NCI-H69 (cell line): ENCODE measurements at regions not wholly inside any gene's neighbourhood (a gene's known extent, or its start where the extent isn't known, plus 50 kb on each side); places are given as distances from the start of the nearest gene placed in this dataset.

Experiments
- DNase-seq: peaks from one replicate; lab custom pipeline; 2025; lab: John Stamatoyannopoulos, UW

GRCh38 chr14:75371297-75371696 lies 56.5 kb upstream of the JDP2 start:
- DNase-seq = no peak

GRCh38 chr14:75372260-75372659 lies 55.6 kb upstream of the JDP2 start:
- DNase-seq = no peak

- no peak for DNase-seq
Observed at GRCh38 chr14:75373133-75373532, 54.7 kb upstream of the JDP2 start.

DNA sequence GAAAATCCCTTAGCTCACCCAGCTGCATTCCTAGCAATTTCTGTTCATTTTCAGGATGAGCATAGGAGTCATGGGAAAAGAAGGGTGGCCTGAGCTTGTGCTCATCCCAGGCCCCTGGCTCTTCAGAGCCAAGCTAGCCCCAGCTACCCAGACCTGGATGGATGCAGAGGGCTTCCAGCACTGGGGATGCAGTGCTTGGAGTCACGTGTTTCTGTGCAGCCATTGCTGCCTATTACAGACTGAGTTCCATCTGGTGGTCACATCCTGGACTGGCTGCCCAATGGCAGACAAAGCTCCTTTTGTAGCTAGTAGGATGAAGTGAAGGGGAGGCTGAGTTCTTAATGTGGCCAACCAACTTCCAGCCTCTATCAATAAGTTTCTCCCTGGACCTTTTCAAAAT lies 54.2 kb upstream of the JDP2 start:
- no peak for DNase-seq

DNA sequence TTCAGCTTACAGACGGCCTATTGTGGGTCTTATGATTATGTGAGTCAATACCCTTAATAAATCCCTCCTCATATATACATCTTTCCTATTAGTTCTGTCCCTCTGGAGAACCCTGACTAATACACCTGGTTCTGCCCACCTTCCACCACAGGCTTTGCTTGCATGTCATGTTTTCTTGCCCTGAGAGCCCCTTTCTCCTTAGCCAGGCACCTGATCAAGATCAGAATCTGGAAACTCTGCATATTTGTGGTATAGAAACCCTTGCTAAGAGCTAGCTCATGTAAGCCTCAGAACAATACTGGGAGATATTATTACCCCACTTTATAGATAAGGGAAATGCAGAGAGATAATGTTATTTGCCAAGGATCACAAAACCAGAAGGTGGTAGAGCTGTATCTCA lies 52.9 kb upstream of the JDP2 start:
- no peak for DNase-seq

DNA sequence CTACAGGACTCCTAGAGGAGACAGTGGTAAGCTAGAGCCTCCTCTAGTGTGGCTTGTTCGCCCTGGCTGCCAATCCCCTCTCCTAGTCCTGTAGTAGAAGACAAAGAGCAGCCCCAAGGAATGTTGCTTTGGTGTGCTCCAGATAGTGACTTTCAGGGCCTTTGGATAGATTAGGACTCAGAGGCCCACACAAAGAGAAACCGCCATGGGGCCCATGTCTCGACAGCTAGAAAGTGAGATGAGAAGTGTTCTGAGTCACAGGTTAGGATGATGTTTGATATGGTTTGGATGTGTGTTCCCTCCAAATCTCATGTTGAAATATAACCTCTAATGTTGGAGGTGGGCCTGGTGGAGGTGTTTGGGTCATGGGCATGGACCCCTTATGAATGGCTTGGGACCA lies 51.8 kb upstream of the JDP2 start:
- no peak for DNase-seq
